Activated CD4-positive, alpha-beta T cell treated with anti-CD3 and anti-CD28 coated beads for 36 hours (primary cell): ENCODE measurements at regions not wholly inside any gene's neighbourhood (a gene's known extent, or its start where the extent isn't known, plus 50 kb on each side); places are given as distances from the start of the nearest gene placed in this dataset.

Source experiments
- ATAC-seq: fragments of 200-7000 bp; cut with Tn5 transposase; one replicate; pipeline ENCODE4 v1.10.0; 2021; ENCODE audit warnings: mild to moderate bottlenecking, moderate library complexity
- CTCF ChIA-PET: fragments of 350-600 bp; sonication (Branson Sonifier 250); formaldehyde crosslinking; loops from one replicate; lab custom pipeline; 2021; ENCODE audit warnings: antibody characterized with exemption; lab: Charles Lee
- POLR2A ChIA-PET: fragments of 350-600 bp; sonication (Branson Sonifier 250); formaldehyde crosslinking; loops from one replicate; lab custom pipeline; 2021; ENCODE audit warnings: antibody characterized with exemption, inconsistent platforms; lab: Charles Lee
- DNase-seq: peaks from one replicate; pipeline ENCODE4 v3.0.0-alpha.2; 2020
- H3K27ac Mint-ChIP-seq: one replicate; pipeline ENCODE4 v1.8.0; 2021; ENCODE audit warnings: mixed read lengths
- H3K27me3 Mint-ChIP-seq: one replicate; pipeline ENCODE4 v1.8.0; 2021; ENCODE audit warnings: mixed read lengths
- H3K36me3 Mint-ChIP-seq: one replicate; pipeline ENCODE4 v1.8.0; 2021; ENCODE audit warnings: low read depth, mixed read lengths
- H3K4me1 Mint-ChIP-seq: one replicate; pipeline ENCODE4 v1.8.0; 2021; ENCODE audit warnings: mixed read lengths
- H3K4me3 Mint-ChIP-seq: one replicate; pipeline ENCODE4 v1.8.0; 2021; ENCODE audit warnings: mild to moderate bottlenecking, moderate library complexity, mixed read lengths
- H3K9me3 Mint-ChIP-seq: one replicate; pipeline ENCODE4 v1.8.0; 2021; ENCODE audit warnings: low read depth, mixed read lengths
- intact Hi-C, 2 experiments: fragments of 100-400 bp; cut with DNase I in 1 of 2; cut with micrococcal nuclease in 1 of 2; formaldehyde crosslinking; loops; one replicate each; pipeline versions ENCODE4 v1.14.2 to v1.15.1; 2022 to 2024; cut with DNase I, micrococcal nuclease

GRCh38 chr1:233527818-233528217 lies 86.1 kb upstream of the KCNK1 start:
- DNase-seq (no peak), ATAC-seq (no peak)
- POLR2A ChIA-PET, result no interaction called here
- Mint-ChIP-seq H3K9me3 (peaks cover 5% of the 10 kb centered on the region), H3K27ac (no peak overlapping the region), H3K36me3 (no peaks in the 10 kb centered on the region), H3K4me1 (no peaks in the 10 kb centered on the region), H3K4me3 (no peak overlapping the region), H3K27me3 (peaks cover 12% of the 10 kb centered on the region)
- CTCF ChIA-PET, result interaction anchor here (2.6 kb wide), 1 partner anchor 10 kb away, joined by 18 read pairs; no protein-coding TSS in a partner anchor
- intact Hi-C loops, result no loop called here

GRCh38 chr1:233530665-233531386 lies 83.1 kb upstream of the KCNK1 start:
- CTCF ChIA-PET, result no interaction called here
- intact Hi-C loops, result no loop called here
- POLR2A ChIA-PET, result no interaction called here

GRCh38 chr1:233540816-233541215 lies 73.1 kb upstream of the KCNK1 start:
- ChIA-PET CTCF (interaction anchor here (0.6 to 0.7 kb wide), 2 partner anchors 13 to 1741 kb away, joined by 3 read pairs; no protein-coding TSS in a partner anchor), POLR2A (no interaction called here)
- DNase-seq, result no peak
- intact Hi-C loops, result no loop called here
- Mint-ChIP-seq H3K4me1 (no peaks in the 10 kb centered on the region), H3K27me3 (peaks cover 23% of the 10 kb centered on the region), H3K4me3 (no peak overlapping the region), H3K27ac (no peak overlapping the region), H3K36me3 (no peaks in the 10 kb centered on the region), H3K9me3 (no peaks in the 10 kb centered on the region)
- no peak for ATAC-seq

More at GRCh38 chr1:233530665-233531386, 83.1 kb upstream of the KCNK1 start:
- Mint-ChIP-seq H3K27me3 (peaks cover 12% of the 10 kb centered on the region), H3K9me3 (peaks cover 5% of the 10 kb centered on the region), H3K4me1 (no peaks in the 10 kb centered on the region), H3K4me3 (no peak overlapping the region), H3K36me3 (no peaks in the 10 kb centered on the region), H3K27ac (no peak overlapping the region)
- DNase-seq (no peak), ATAC-seq (no peak)

GRCh38 chr1:233543338-233544255 lies 70.3 kb upstream of the KCNK1 start:
- no peak for ATAC-seq
- no peak overlapping the region for H3K4me3 Mint-ChIP-seq
- no peaks in the 10 kb centered on the region for H3K4me1 Mint-ChIP-seq
- H3K27ac Mint-ChIP-seq, result no peak overlapping the region
- CTCF ChIA-PET, result no interaction called here
- no peaks in the 10 kb centered on the region for H3K9me3 Mint-ChIP-seq
- POLR2A ChIA-PET, result no interaction called here
- H3K36me3 Mint-ChIP-seq, result no peaks in the 10 kb centered on the region
- DNase-seq, result no peak
- intact Hi-C loops, result no loop called here
- peaks cover 27% of the 10 kb centered on the region for H3K27me3 Mint-ChIP-seq

- ATAC-seq, result no peak
- H3K4me1 Mint-ChIP-seq, result no peaks in the 10 kb centered on the region
- no peak overlapping the region for H3K4me3 Mint-ChIP-seq
- DNase-seq, result no peak
- intact Hi-C loops, result no loop called here
- no peaks in the 10 kb centered on the region for H3K9me3 Mint-ChIP-seq
- POLR2A ChIA-PET, result no interaction called here
- H3K27ac Mint-ChIP-seq, result no peak overlapping the region
- no peaks in the 10 kb centered on the region for H3K36me3 Mint-ChIP-seq
- peaks cover 33% of the 10 kb centered on the region for H3K27me3 Mint-ChIP-seq
- CTCF ChIA-PET, result no interaction called here
Observed at GRCh38 chr1:233544304-233544703, 69.6 kb upstream of the KCNK1 start.

- no peak for DNase-seq
- peaks cover 27% of the 10 kb centered on the region for H3K27me3 Mint-ChIP-seq
- H3K27ac Mint-ChIP-seq, result no peak overlapping the region
- no peaks in the 10 kb centered on the region for H3K36me3 Mint-ChIP-seq
- intact Hi-C loops, result no loop called here
- no peaks in the 10 kb centered on the region for H3K4me1 Mint-ChIP-seq
- no peak for ATAC-seq
- POLR2A ChIA-PET, result no interaction called here
- CTCF ChIA-PET, result interaction anchor here (0.8 kb wide), 1 partner anchor 36 kb away, joined by 4 read pairs; no protein-coding TSS in a partner anchor
- no peaks in the 10 kb centered on the region for H3K9me3 Mint-ChIP-seq
- H3K4me3 Mint-ChIP-seq, result no peak overlapping the region
Observed at GRCh38 chr1:233547726-233548125, 66.2 kb upstream of the KCNK1 start.

- ChIA-PET CTCF (interaction anchor here (1.1 kb wide), 1 partner anchor 166 kb away, joined by 3 read pairs; no protein-coding TSS in a partner anchor), POLR2A (interaction anchor here (0.7 kb wide), 1 partner anchor 33 kb away, joined by 3 read pairs; no protein-coding TSS in a partner anchor)
- no peak overlapping the region for H3K27ac Mint-ChIP-seq
- ATAC-seq, result no peak
- H3K4me3 Mint-ChIP-seq, result no peak overlapping the region
- no peaks in the 10 kb centered on the region for H3K4me1 Mint-ChIP-seq
- intact Hi-C loops, result no loop called here
- H3K27me3 Mint-ChIP-seq, result peaks cover 29% of the 10 kb centered on the region
- H3K36me3 Mint-ChIP-seq, result no peaks in the 10 kb centered on the region
- no peak for DNase-seq
- no peaks in the 10 kb centered on the region for H3K9me3 Mint-ChIP-seq
Observed at GRCh38 chr1:233549404-233549803, 64.5 kb upstream of the KCNK1 start.

- Mint-ChIP-seq H3K4me3 (no peak overlapping the region), H3K4me1 (no peaks in the 10 kb centered on the region), H3K36me3 (no peaks in the 10 kb centered on the region), H3K9me3 (no peaks in the 10 kb centered on the region), H3K27me3 (peaks cover 27% of the 10 kb centered on the region), H3K27ac (no peak overlapping the region)
- ChIA-PET POLR2A (no interaction called here), CTCF (no interaction called here)
- DNase-seq, result no peak
- intact Hi-C loops, result no loop called here
- ATAC-seq, result no peak
Observed at GRCh38 chr1:233549917-233550316, 64.0 kb upstream of the KCNK1 start.

- H3K27ac Mint-ChIP-seq, result no peak overlapping the region
- no peaks in the 10 kb centered on the region for H3K4me1 Mint-ChIP-seq
- H3K36me3 Mint-ChIP-seq, result no peaks in the 10 kb centered on the region
- H3K4me3 Mint-ChIP-seq, result no peak overlapping the region
- H3K9me3 Mint-ChIP-seq, result no peaks in the 10 kb centered on the region
- peaks cover 16% of the 10 kb centered on the region for H3K27me3 Mint-ChIP-seq
- ATAC-seq (no peak), DNase-seq (no peak)
- intact Hi-C loops, result no loop called here
- POLR2A ChIA-PET, result no interaction called here
- CTCF ChIA-PET, result interaction anchor here (0.5 kb wide), 1 partner anchor 13 kb away, joined by 3 read pairs; no protein-coding TSS in a partner anchor
Observed at GRCh38 chr1:233554037-233554436, 59.9 kb upstream of the KCNK1 start.

- intact Hi-C loops, result no loop called here
- DNase-seq, result no peak
- ATAC-seq, result no peak
- Mint-ChIP-seq H3K9me3 (peaks cover 18% of the 10 kb centered on the region), H3K4me1 (no peaks in the 10 kb centered on the region), H3K27me3 (peaks cover 8% of the 10 kb centered on the region), H3K27ac (no peak overlapping the region), H3K4me3 (no peak overlapping the region), H3K36me3 (peaks cover 2% of the 10 kb centered on the region)
- ChIA-PET CTCF (no interaction called here), POLR2A (no interaction called here)
Observed at GRCh38 chr1:233561708-233562426, 52.0 kb upstream of the KCNK1 start.
